Pancreas (tissue), 10 donors: ENCODE measurements at regions not wholly inside any gene's neighbourhood (a gene's known extent, or its start where the extent isn't known, plus 50 kb on each side); places are given as distances from the start of the nearest gene placed in this dataset.

Experiments
- ATAC-seq, 4 donors: fragments of 200-7000 bp; cut with Tn5 transposase; one replicate each; pipeline versions ENCODE4 v1.8.0 to v1.9.1; 2020; ENCODE audit warnings: mild to moderate bottlenecking in 4 of 4, moderate library complexity in 4 of 4
- DNase-seq, 6 donors: peaks; one replicate each; pipeline ENCODE4 v3.0.0-alpha.2; 2020
- FAIRE-seq: peaks from 2 replicates; lab custom pipeline; 2012; peaks lifted over from hg19 to GRCh38; lab: Jason Lieb, UNC
- H3K27ac ChIP-seq, 4 donors: fragments of 200-600 bp; sonication (generic); 1 replicate in 3 of 4; 2 replicates in 1 of 4; pipeline versions ENCODE4 v1.5.0 to v1.8.0; 2020
- H3K27me3 ChIP-seq, 4 donors: fragments of 200-600 bp; one replicate each; pipeline ENCODE4 v1.8.0; 2021
- H3K36me3 ChIP-seq, 3 donors: fragments of 200-600 bp; sonication (generic) in 1 of 3; one replicate each; pipeline versions ENCODE4 v1.5.0 to v1.8.0; 2020 to 2021
- H3K4me1 ChIP-seq, 3 donors: fragments of 200-600 bp; one replicate each; pipeline ENCODE4 v1.8.0; 2021
- H3K4me3 ChIP-seq, 4 donors: fragments of 200-600 bp; sonication (generic) in 2 of 4; one replicate each; pipeline versions ENCODE4 v1.5.0 to v1.8.0; 2020 to 2021
- H3K9me3 ChIP-seq, 4 donors: fragments of 200-600 bp; one replicate each; pipeline ENCODE4 v1.8.0; 2021
- WGBS, 2 donors: extraction: QIAGEN DNeasy Blood & Tissue Kit; methylation state at CpG; one replicate each; pipeline ENCODE4 v1.1.7; 2013; 5-methylcytosine and 5-hydroxymethylcytosine counted together
- intact Hi-C, 3 donors: fragments of 100-400 bp; cut with DNase I; formaldehyde crosslinking; loops; one replicate each; pipeline versions ENCODE4 v1.11.1 to v1.14.2; 2022
- TF ChIP-seq, protein P1 (sequence below), 4 donors: fragments of 200-600 bp; sonication (generic) in 3 of 4; IDR thresholded peaks; one replicate each; pipeline versions ENCODE4 v1.5.0 to v1.8.0; 2021; ENCODE audit warnings: antibody characterized with exemption in 4 of 4
- donor health status: healthy with polysubstance abuse.
- donor health status: DM: no; HTN: no; CAD: no; lungs with moderate emphysema.
- donor health status: DM: no; HTN: no; CAD: no.
- donor health status: control.
- donor health status: control.
- donor health status: Bipolar disorder and iron deficiency.
- donor health status: DM: yes; HTN: yes; CAD: no.
- donor health status: DM: no; HTN: no; CAD: no.
- donor health status: DM: no; HTN: no; CAD: no.
- donor health status: DM: yes; HTN: yes; CAD: no.

DNA sequence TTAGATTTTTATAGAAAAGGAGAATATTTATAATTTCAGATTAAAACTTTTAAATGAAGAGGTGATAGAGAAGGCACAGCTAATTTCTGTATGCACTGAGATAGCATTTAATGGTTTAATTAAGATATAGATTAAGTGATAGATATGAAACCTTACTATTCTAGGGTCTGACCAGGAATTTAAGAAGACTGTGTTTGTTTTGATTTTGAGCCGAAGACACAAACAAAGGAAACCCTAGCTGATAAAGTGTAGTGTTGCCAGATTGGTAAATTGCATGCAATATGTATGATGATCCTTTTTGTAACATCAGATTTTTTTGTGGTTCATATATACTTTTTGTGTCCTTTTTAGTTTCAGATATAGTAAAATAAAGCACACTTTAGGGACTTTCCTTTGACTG, 141.8 kb downstream of the ZPLD1 start:
- DNase-seq (no peak), FAIRE-seq (no peak), ATAC-seq (no peak)
- no peaks in the 10 kb centered on the region for H3K36me3 ChIP-seq
- no peaks in the 10 kb centered on the region for H3K4me1 ChIP-seq
- no peaks in the 10 kb centered on the region for H3K27me3 ChIP-seq
- intact Hi-C loops, result no loop called here
- WGBS, 2 donors, result 51 to 79% methylated on average over 1 of the region's 1 CpG
- TF ChIP-seq, protein P1, sequence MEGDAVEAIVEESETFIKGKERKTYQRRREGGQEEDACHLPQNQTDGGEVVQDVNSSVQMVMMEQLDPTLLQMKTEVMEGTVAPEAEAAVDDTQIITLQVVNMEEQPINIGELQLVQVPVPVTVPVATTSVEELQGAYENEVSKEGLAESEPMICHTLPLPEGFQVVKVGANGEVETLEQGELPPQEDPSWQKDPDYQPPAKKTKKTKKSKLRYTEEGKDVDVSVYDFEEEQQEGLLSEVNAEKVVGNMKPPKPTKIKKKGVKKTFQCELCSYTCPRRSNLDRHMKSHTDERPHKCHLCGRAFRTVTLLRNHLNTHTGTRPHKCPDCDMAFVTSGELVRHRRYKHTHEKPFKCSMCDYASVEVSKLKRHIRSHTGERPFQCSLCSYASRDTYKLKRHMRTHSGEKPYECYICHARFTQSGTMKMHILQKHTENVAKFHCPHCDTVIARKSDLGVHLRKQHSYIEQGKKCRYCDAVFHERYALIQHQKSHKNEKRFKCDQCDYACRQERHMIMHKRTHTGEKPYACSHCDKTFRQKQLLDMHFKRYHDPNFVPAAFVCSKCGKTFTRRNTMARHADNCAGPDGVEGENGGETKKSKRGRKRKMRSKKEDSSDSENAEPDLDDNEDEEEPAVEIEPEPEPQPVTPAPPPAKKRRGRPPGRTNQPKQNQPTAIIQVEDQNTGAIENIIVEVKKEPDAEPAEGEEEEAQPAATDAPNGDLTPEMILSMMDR (IDR thresholded peaks at IDR 0.05), result no peak
- H3K9me3 ChIP-seq, result no peaks in the 10 kb centered on the region
- H3K27ac ChIP-seq, result no peak overlapping the region
- H3K4me3 ChIP-seq, result no peak overlapping the region

DNA sequence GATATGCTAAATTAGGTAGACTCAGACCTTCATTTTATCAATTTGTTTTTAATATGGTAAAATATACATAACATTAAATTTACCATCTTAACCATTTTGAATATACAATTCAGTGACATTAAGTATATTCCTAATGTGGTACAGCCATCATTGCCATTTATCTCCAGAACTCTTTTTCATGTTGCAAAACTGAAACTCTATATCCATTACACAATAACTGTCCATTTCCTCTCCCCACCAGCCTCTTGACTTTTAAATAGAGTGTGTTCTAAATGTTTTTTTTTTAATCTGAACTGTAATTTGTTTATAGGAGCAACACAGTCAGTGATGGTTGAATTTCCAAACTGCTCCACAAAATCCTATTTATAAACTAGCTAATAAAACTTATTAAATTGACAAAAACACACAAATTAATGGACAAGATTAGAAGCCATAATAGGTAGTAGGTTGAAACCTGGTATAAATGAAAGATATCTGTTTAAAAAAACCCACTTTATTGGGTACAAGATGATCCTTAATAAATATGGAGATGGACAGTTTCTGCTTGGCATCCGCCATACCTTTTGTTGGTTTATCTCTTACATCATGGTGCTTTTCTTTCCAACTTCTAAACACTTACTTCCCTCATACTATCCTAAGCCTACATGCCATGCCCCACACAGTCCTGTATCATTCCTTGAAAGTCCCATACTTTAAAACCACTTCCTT, 142.4 kb downstream of the ZPLD1 start:
- FAIRE-seq (no peak), DNase-seq (no peak), ATAC-seq (no peak)
- Histone ChIP-seq H3K36me3 (no peaks in the 10 kb centered on the region), H3K27me3 (no peaks in the 10 kb centered on the region), H3K27ac (no peak overlapping the region), H3K4me1 (no peaks in the 10 kb centered on the region), H3K9me3 (no peaks in the 10 kb centered on the region), H3K4me3 (no peak overlapping the region)
- intact Hi-C loops, result no loop called here
- WGBS, 2 donors, result 94% methylated on average over 1 of the region's 1 CpG
- TF ChIP-seq, protein P1 (IDR thresholded peaks at IDR 0.05), result no peak

DNA sequence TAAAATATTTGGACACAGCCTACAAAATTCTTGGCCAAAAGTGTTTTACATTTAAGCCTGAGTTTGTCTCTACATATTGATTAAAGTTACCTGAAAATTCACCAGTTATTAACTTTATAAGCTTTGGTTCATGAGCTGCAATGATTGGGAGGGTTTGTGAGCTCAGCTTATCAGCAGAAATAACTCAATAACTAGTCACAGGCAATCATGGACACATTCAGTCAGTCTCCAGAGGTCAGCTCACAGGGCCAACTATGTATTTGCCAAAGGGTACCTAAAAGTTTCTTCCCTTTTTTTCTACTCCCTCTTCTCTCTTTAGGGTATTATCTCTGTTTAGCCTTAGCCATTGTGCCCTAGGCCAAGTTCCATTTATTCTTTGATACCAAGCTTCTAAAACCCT, 145.9 kb downstream of the ZPLD1 start:
- intact Hi-C loops, result no loop called here
- Histone ChIP-seq H3K36me3 (no peaks in the 10 kb centered on the region), H3K4me1 (no peaks in the 10 kb centered on the region), H3K27me3 (no peaks in the 10 kb centered on the region), H3K9me3 (no peaks in the 10 kb centered on the region), H3K4me3 (no peak overlapping the region), H3K27ac (no peak overlapping the region)
- ATAC-seq, result no peak
- no peak for FAIRE-seq
- TF ChIP-seq, protein P1 (IDR thresholded peaks at IDR 0.05), result no peak
- DNase-seq, result no peak

DNA sequence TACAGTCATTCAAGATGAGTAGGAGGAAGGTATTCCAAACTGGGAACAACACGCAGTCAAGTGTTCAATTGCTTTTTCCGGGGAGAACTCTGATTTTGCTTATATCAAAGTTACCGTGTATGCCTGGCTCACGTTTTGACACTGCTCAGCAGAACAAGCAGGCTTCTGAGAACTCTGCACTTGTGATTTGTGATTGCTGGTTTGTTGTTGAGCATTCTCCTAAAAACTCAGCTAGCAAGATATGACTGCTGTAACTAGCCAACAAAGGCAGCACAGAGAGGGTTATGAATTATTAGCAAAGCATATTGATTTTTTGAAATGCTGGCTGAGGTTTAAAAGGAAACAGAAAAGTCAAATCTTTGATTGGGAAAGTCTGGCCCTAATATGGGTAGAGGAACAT, 151.7 kb downstream of the ZPLD1 start:
- Histone ChIP-seq H3K4me3 (no peak overlapping the region), H3K9me3 (no peaks in the 10 kb centered on the region), H3K27ac (no peak overlapping the region), H3K4me1 (no peaks in the 10 kb centered on the region), H3K36me3 (no peaks in the 10 kb centered on the region), H3K27me3 (no peaks in the 10 kb centered on the region)
- DNase-seq (no peak), ATAC-seq (peak; percentile 40 to 74 (median 56)), FAIRE-seq (no peak)
- intact Hi-C loops, result no loop called here
- 14 to 20% methylated on average over 4 of the region's 4 CpGs for WGBS, 2 donors
- TF ChIP-seq, protein P1 (IDR thresholded peaks at IDR 0.05), result no peak

DNA sequence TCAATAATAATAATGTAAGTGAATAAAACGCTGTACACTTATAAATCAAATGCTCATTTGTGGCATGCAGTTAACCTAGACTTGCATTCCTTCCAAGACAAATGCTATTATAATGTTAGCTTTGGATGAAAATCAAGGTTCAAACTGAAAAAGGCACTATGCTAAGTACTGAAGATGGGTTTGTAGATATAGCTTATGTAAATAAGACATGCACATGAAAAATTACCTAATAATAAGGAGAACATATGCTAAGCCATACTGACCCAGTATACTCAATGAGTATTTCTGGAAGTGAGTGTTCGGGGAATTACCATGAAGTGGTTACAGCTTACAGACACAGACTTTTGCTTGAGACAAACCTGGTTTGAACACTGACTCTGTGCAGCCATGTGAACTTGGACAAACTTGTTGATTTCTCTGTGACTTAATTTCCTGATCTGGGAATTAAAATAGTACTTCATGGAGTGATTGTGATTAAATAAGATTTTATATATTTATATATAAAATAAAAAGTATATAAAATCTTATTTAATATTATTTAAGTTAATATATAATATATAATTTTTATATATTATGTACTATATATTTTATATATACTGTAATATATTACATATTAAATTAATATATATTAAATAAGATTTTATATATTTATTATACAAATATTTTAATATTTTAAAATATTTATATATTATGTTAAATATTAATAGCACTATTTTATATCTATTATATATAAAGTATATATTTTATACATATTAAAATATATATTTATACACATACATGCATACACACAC, 159.2 kb downstream of the ZPLD1 start:
- ATAC-seq (no peak), FAIRE-seq (peak; percentile 98), DNase-seq (no peak)
- Histone ChIP-seq H3K36me3 (no peaks in the 10 kb centered on the region), H3K4me3 (no peak overlapping the region), H3K9me3 (no peaks in the 10 kb centered on the region), H3K4me1 (no peaks in the 10 kb centered on the region), H3K27me3 (no peaks in the 10 kb centered on the region), H3K27ac (no peak overlapping the region)
- intact Hi-C loops, result no loop called here
- 46 to 49% methylated on average over 2 of the region's 2 CpGs for WGBS, 2 donors
- TF ChIP-seq, protein P1 (IDR thresholded peaks at IDR 0.05), result no peak
